AG04449 (cell line): ENCODE measurements at regions not wholly inside any gene's neighbourhood (a gene's known extent, or its start where the extent isn't known, plus 50 kb on each side); places are given as distances from the start of the nearest gene placed in this dataset.

Experiments used
- CTCF ChIA-PET: fragments of 350-600 bp; formaldehyde crosslinking; extraction: SDS; loops from one replicate; lab custom pipeline; 2021; ENCODE audit warnings: antibody characterized with exemption; lab: Yijun Ruan, JAX
- POLR2A ChIA-PET: fragments of 400-600, 350-600 bp; formaldehyde crosslinking; extraction: SDS; loops from one replicate; lab custom pipeline; 2020; ENCODE audit warnings: antibody characterized with exemption, inconsistent platforms; lab: Yijun Ruan, JAX
- DNase-seq: peaks from one replicate; pipeline ENCODE4 v3.0.0-alpha.2; 2010; ENCODE audit warnings: low read depth, low spot score
- H3K4me3 ChIP-seq: 2 replicates; pipeline ENCODE4 v1.5.1; 2011; ENCODE audit warnings: low read depth, mild to moderate bottlenecking, control low read depth, low read length
- TF ChIP-seq, protein P1 (sequence below): IDR thresholded peaks from one replicate; pipeline ENCODE4 v1.5.1; 2011; ENCODE audit warnings: mild to moderate bottlenecking, moderate library complexity, low read length, control low read depth, inconsistent platforms; ENCODE audit not compliant: insufficient read depth; ENCODE audit errors: missing control alignments

DNA sequence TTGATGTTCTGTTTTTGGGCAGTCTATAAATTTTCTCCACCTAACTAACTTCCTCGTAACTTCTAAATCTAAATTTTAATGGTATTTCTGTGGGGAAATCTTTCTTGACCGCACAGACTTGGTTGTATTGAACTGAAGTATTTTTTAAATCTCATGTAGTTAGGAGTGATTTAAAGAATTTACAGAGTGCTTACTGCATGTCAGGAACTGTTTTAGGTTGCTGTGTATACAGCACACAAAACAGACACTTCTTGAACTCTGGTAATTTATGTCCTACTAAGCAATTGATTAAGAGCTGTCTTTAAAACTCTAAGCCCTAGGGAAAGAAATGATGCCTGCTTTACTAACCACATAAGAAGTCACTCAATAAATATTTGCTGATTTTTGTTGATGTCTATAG lies 1350.2 kb downstream of the ZPLD1 start:
- no peak overlapping the region for H3K4me3 ChIP-seq
- POLR2A ChIA-PET, result no interaction called here
- TF ChIP-seq, protein P1, sequence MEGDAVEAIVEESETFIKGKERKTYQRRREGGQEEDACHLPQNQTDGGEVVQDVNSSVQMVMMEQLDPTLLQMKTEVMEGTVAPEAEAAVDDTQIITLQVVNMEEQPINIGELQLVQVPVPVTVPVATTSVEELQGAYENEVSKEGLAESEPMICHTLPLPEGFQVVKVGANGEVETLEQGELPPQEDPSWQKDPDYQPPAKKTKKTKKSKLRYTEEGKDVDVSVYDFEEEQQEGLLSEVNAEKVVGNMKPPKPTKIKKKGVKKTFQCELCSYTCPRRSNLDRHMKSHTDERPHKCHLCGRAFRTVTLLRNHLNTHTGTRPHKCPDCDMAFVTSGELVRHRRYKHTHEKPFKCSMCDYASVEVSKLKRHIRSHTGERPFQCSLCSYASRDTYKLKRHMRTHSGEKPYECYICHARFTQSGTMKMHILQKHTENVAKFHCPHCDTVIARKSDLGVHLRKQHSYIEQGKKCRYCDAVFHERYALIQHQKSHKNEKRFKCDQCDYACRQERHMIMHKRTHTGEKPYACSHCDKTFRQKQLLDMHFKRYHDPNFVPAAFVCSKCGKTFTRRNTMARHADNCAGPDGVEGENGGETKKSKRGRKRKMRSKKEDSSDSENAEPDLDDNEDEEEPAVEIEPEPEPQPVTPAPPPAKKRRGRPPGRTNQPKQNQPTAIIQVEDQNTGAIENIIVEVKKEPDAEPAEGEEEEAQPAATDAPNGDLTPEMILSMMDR, result no peak
- CTCF ChIA-PET, result no interaction called here
- no peak for DNase-seq

DNA sequence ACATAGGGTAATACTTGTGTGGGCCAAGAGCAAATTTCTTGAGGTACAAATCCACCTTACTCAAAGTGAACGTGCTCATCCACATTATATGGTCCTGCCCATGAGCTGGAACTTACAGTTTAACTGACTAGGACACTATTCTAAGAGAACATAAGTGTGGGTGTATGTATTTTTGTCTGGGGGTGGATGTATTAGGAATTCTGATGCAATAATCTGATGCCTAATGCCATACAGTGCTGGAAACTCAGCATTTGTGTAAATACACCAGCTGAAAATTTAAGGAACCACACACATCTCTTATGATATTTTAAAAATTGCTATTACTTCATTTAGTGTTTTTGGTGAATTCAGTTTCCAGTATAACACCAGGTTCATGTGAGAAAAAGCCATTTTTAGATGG lies 1350.7 kb downstream of the ZPLD1 start:
- CTCF ChIA-PET, result no interaction called here
- no peak overlapping the region for H3K4me3 ChIP-seq
- no peak for DNase-seq
- POLR2A ChIA-PET, result no interaction called here
- TF ChIP-seq, protein P1, result no peak

DNA sequence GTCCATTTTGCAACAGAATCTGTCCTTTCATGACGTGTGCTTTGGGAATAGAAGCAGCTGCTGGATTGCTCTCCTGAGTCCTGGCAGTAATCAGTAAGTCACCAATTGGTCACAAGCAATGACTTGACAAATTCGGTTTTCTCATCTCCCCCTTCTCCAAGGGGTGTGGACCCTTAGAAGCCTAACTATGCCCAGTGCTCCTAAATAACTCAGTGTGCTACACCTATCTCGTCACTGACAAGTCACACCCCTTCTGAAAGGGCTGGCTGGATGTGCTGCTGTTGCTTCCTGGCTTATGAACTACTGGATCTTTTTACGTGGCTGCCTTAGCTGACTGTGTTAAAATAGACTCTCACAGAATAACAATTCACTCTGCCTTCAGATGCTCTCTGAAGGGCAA lies 1351.5 kb downstream of the ZPLD1 start:
- TF ChIP-seq, protein P1, result no peak
- POLR2A ChIA-PET, result no interaction called here
- CTCF ChIA-PET, result no interaction called here
- DNase-seq, result no peak
- H3K4me3 ChIP-seq, result no peak overlapping the region

DNA sequence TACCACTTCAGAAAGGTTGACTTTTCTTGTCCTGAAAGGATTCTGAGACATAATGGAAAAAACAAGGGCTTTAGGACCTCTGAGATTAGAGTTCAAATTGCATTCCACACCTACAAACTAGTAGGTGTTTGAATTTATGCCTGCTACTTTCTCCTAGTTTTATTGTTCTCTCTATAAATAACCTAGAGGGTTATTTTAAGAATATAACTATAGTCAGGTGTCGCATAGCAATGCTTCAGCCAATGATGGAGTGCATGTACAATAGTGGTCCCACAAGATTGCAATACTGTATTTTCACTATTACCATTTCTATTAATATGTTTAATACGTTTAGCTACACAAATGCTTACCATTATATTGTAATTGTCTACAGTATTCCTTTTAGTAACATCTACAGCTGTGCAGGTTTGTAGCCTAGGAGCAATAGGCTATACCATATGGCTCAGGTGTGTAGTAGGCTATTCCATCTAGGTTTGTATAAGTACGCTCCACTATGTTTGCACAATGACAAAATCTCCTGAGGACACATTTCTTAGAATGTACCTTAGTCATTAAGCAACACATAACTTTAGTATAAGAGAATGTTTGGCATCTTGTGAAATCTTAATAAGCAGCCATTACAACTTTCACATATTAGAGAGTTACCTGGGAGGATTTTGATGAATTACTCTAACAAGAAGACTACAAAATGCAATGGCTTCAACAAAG lies 1352.5 kb downstream of the ZPLD1 start:
- H3K4me3 ChIP-seq, result no peak overlapping the region
- CTCF ChIA-PET, result no interaction called here
- POLR2A ChIA-PET, result no interaction called here
- TF ChIP-seq, protein P1, result no peak
- DNase-seq, result no peak

DNA sequence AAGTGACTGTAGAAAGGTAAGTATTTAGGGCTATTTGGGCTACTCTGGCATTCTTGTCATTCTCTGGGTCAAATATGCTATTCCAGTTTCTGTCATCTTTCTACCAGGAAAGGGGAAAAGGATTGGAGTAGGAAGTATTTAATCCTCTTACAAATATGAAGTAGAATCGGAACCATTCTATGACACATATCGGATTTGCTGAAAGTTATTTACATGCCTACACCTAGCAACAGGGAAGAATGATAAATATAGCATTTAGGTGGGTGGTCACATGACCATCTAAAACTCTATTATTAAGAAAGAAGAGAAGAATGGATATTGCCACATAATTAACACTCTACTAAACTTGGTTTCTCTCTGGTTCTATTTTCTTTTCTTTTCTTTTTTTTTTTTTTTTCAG lies 1353.1 kb downstream of the ZPLD1 start:
- DNase-seq, result no peak
- TF ChIP-seq, protein P1, result no peak
- H3K4me3 ChIP-seq, result no peak overlapping the region
- CTCF ChIA-PET, result no interaction called here
- POLR2A ChIA-PET, result no interaction called here

DNA sequence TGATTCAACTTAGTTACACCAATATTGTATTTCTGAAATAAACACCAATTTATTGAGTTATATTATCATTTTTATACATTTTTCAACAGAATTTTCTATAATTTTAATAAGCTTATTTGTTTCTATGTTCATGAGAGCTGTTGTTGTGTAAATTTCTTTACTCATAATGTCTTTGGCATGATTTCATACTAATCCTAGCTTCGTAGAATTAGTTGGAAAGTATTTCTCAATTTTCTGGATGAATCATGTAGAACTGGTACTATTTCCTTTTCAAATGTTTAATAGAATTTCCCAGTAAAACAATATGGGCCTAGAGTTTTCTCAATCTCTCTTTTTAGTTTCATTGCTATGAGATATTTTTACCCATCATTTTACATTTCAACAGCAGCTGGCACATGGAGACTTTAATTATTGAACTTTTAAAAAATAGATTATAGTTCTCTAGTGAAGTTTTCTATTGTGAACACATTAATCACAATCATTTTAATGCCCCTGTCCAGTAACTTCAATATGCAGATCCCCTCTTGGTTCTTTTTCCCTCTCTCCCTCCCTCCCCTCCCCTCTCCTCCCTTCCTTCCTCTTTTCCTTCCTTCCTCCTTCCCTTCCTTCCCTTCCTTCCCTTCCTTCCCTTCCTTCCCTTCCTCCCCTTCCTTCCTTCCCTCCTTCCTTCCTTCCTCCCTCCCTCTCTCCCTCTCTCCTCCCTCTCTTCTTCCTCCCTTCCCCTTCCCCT lies 1357.1 kb downstream of the ZPLD1 start:
- CTCF ChIA-PET, result no interaction called here
- no peak for DNase-seq
- no peak overlapping the region for H3K4me3 ChIP-seq
- POLR2A ChIA-PET, result no interaction called here
- TF ChIP-seq, protein P1, result no peak
